ENCODE measurements at regions not wholly inside any gene's neighbourhood (a gene's known extent, or its start where the extent isn't known, plus 50 kb on each side); places are given as distances from the start of the nearest gene placed in this dataset.

DNA sequence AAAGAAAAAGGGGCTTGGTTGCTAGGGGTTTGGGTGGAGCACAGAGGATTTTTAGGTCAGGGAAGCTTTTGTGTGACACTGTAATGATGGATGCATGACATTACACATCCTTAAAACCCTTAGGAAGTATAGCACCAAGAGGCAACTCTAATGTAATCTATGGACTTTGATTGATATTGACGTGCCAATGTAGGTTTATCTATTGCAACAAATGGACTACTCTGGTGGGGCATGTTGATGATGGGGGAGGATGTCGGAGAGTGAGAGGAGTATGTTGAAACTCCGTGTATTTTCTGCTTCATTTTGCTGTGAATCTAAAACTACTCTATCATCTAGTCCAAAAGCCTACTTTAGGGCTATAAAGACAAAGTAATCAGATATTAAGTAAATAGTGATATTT is 72.3 kb upstream of the PAX6 start:
- no peaks in the 10 kb centered on the region for H3K36me3 Mint-ChIP-seq
- H3K4me3 Mint-ChIP-seq, result no peak overlapping the region

DNA sequence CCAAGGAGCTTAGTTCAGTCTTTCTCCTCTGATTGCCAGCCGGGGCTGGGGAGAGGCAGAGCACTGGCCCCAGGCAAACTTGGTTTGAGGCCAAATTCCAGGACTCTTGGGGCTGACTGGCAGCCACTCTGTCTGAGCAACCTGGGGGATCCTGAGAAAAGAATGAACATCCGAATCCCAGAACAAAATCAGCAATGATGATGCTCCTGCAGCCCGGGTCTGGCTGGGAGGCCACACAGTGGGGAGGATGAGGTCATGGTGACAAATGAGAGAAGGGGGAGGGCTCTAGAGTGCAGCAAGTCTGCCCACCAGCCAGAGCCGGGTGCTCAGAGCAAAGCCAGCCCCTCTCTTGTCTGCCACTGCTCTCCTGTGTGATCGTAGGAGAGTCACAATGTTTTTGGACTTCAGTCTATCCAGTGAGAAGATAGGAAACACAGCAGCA is 71.8 kb upstream of the PAX6 start:
- no peak overlapping the region for H3K4me3 Mint-ChIP-seq
- no peak for DNase-seq (ENCODE audit: extremely low spot score, unreplicated experiment)

More for the DNA sequence above, 72.3 kb upstream of the PAX6 start:
- TF ChIP-seq, protein P1, sequence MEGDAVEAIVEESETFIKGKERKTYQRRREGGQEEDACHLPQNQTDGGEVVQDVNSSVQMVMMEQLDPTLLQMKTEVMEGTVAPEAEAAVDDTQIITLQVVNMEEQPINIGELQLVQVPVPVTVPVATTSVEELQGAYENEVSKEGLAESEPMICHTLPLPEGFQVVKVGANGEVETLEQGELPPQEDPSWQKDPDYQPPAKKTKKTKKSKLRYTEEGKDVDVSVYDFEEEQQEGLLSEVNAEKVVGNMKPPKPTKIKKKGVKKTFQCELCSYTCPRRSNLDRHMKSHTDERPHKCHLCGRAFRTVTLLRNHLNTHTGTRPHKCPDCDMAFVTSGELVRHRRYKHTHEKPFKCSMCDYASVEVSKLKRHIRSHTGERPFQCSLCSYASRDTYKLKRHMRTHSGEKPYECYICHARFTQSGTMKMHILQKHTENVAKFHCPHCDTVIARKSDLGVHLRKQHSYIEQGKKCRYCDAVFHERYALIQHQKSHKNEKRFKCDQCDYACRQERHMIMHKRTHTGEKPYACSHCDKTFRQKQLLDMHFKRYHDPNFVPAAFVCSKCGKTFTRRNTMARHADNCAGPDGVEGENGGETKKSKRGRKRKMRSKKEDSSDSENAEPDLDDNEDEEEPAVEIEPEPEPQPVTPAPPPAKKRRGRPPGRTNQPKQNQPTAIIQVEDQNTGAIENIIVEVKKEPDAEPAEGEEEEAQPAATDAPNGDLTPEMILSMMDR (conservative IDR thresholded peaks at IDR 0.05), result no peak
- no peaks in the 10 kb centered on the region for H3K27me3 Mint-ChIP-seq
- no peak for DNase-seq (ENCODE audit: extremely low spot score, unreplicated experiment)
- H3K4me1 Mint-ChIP-seq (ENCODE audit: unreplicated experiment), result peaks cover 6% of the 10 kb centered on the region
- no peaks in the 10 kb centered on the region for H3K9me3 Mint-ChIP-seq
- H3K27ac Mint-ChIP-seq, result no peak overlapping the region

DNA sequence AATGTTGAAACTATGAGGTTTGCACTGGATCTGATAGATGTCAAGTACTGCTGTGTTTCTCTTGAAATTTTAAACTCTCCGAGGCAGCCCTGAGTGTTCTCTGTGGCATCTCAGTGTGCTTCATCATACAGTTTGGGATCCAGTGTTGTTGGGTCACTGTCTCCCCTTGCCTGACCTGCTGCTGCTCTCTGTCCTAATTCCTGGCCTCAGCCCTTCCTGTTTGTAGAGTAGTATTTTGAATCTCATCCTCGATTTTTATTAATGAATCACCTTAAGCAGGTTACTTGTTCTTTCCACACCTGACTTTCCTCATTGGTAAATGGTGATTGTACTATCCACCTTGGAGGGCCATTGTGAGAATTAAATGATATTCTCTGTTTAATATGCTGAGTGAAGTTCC is 70.7 kb upstream of the PAX6 start:
- TF ChIP-seq, protein P1 (conservative IDR thresholded peaks at IDR 0.05), result no peak
- Mint-ChIP-seq H3K27me3 (peaks cover under 1% of the 10 kb centered on the region), H3K9me3 (no peaks in the 10 kb centered on the region), H3K4me1 (ENCODE audit: unreplicated experiment) (peaks cover 6% of the 10 kb centered on the region), H3K27ac (no peak overlapping the region), H3K36me3 (no peaks in the 10 kb centered on the region), H3K4me3 (no peak overlapping the region)
- no peak for DNase-seq (ENCODE audit: extremely low spot score, unreplicated experiment)

More for the DNA sequence above, 71.8 kb upstream of the PAX6 start:
- Mint-ChIP-seq H3K27ac (no peak overlapping the region), H3K4me1 (ENCODE audit: unreplicated experiment) (peaks cover 6% of the 10 kb centered on the region), H3K9me3 (no peaks in the 10 kb centered on the region), H3K36me3 (no peaks in the 10 kb centered on the region), H3K27me3 (no peaks in the 10 kb centered on the region)
- TF ChIP-seq, protein P1 (conservative IDR thresholded peaks at IDR 0.05), result no peak

DNA sequence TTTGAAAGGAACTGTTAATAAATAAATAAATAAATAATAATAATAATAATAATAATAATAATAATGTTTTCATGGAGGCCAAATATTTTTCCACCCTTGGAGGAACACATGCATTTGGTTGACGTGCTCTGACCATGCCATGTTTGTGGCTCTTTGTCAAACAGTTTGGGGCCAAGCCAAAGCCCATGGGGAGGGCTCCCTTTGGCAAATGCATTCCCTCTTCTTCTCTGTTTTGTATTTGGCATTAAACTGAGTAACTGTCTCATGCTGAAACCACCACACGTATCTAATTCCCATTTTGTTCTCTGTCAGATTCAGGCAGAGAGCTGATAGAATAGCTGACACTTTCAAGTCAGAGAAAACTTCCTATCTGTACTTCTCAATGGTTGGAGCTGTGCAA is 68.6 kb upstream of the PAX6 start:
- H3K9me3 Mint-ChIP-seq, result peaks cover 3% of the 10 kb centered on the region
- H3K27ac Mint-ChIP-seq, result no peak overlapping the region
- no peak for DNase-seq (ENCODE audit: extremely low spot score, unreplicated experiment)
- H3K4me1 Mint-ChIP-seq (ENCODE audit: unreplicated experiment), result peaks cover 24% of the 10 kb centered on the region
- H3K27me3 Mint-ChIP-seq, result peaks cover 11% of the 10 kb centered on the region
- no peak overlapping the region for H3K4me3 Mint-ChIP-seq
- TF ChIP-seq, protein P1 (conservative IDR thresholded peaks at IDR 0.05), result no peak
- H3K36me3 Mint-ChIP-seq, result no peaks in the 10 kb centered on the region

DNA sequence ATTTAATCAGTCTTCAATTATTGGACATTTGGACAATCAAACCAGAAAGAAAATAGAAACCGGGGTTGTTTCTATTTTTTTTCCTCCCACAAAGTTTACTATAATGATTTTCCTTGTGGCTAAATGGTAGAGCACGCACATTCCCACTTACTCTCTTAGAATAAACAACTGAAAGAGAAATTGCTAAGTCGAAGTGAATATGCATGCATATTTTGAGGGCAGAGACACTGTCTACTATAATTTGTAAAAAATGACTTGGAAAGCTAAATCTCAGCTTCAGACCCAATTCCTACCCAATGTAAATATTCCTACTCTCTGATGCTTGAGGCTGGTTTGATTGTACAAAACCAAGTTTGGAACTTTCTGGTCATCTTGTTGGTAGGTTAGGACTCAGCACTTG is 66.7 kb upstream of the PAX6 start:
- peaks cover 3% of the 10 kb centered on the region for H3K9me3 Mint-ChIP-seq
- DNase-seq (ENCODE audit: extremely low spot score, unreplicated experiment), result no peak
- H3K4me3 Mint-ChIP-seq, result no peak overlapping the region
- H3K27me3 Mint-ChIP-seq, result peaks cover 20% of the 10 kb centered on the region
- TF ChIP-seq, protein P1 (conservative IDR thresholded peaks at IDR 0.05), result no peak
- H3K4me1 Mint-ChIP-seq (ENCODE audit: unreplicated experiment), result peaks cover 19% of the 10 kb centered on the region
- no peaks in the 10 kb centered on the region for H3K36me3 Mint-ChIP-seq
- no peak overlapping the region for H3K27ac Mint-ChIP-seq

DNA sequence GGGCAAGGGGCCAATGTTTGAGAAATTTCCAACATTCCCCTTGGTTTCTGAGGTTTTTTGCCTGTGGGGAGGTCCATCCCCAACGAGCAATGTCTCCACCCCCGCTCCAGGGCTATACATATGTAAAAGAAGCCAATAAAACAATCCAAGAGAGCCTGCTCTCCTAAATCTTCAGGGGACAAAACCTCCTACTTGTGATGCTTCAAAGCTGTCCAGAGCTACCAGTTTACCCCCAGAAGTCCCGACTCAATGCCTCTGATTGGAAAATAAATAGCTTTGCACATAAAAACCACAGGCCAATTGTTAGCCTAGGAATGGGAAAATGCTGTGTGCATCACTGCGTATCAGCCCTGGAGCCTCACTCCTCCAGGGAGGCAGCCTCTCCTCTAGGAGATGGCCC is 66.0 kb upstream of the PAX6 start:
- H3K27me3 Mint-ChIP-seq, result peaks cover 25% of the 10 kb centered on the region
- H3K36me3 Mint-ChIP-seq, result no peaks in the 10 kb centered on the region
- peaks cover 18% of the 10 kb centered on the region for H3K4me1 Mint-ChIP-seq (ENCODE audit: unreplicated experiment)
- H3K27ac Mint-ChIP-seq, result no peak overlapping the region
- TF ChIP-seq, protein P1 (conservative IDR thresholded peaks at IDR 0.05), result no peak
- no peak overlapping the region for H3K4me3 Mint-ChIP-seq
- H3K9me3 Mint-ChIP-seq, result peaks cover 3% of the 10 kb centered on the region
- DNase-seq (ENCODE audit: extremely low spot score, unreplicated experiment), result no peak

All from type B pancreatic cell (in vitro differentiated cells).